ENCODE measurements at regions not wholly inside any gene's neighbourhood (a gene's known extent, or its start where the extent isn't known, plus 50 kb on each side); places are given as distances from the start of the nearest gene placed in this dataset.

DNA sequence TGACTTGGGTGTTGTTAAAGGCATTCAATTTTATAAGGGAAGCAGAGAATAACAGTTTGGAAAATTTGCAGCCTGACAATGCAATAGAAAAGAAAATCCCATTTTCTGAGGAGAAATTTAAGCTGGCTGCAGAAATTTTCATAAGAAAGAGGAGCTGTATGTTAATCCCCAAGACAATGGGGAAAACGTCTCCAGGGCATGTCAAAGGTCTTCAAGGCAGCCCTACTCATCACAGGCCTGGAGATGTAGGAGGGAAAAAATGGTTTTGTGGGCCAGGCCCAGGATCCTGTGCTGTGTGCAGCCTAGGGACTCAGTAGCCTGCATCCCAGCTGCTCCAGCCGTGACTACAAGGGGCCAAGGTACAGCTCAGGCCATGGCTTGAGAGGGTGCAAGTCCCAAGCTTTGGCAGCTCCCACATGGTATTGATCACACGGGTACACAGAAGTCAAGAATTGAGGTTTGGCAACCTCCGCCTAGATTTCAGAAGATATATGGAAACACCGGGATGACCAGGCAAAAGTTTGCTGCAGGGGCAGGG lies 846.4 kb downstream of the C12orf50 start:
- H3K4me1 ChIP-seq (ENCODE audit: control insufficient read depth, extremely low read depth, insufficient read depth, low read length): no peaks in the 10 kb centered on the region
- no peak for DNase-seq (ENCODE audit: low read depth, low spot score)
- no peak overlapping the region for H3K4me2 ChIP-seq (ENCODE audit: insufficient read depth, low read length)
- no peak overlapping the region for H3K9ac ChIP-seq (replicated peaks; ENCODE audit: extremely low read depth, insufficient read depth, low read length)
- no peak overlapping the region for H3K4me3 ChIP-seq (replicated peaks in 1 of 3; ENCODE audit: insufficient read depth in 1 of 3, low read depth in 1 of 3, low read length in 3 of 3)
- H4K20me1 ChIP-seq (replicated peaks; ENCODE audit: control insufficient read depth, extremely low read depth, insufficient read depth, low read length): no peaks in the 10 kb centered on the region
- dilution Hi-C loops (cut with MboI; ENCODE audit: extremely low pct_ligation_motif_present, low sequenced_read_pairs): no loop called here
- ChIA-PET POLR2A (no interaction called here), CTCF (no interaction called here)
- FAIRE-seq: no peak
- no TSS peak for BruUV-seq (replicated peaks)
- intact Hi-C loops (cut with micrococcal nuclease): no loop called here
- no peak overlapping the region for H2AFZ ChIP-seq (ENCODE audit: low read depth, low read length)
- no peaks in the 10 kb centered on the region for H3K27me3 ChIP-seq (ENCODE audit: control insufficient read depth in 2 of 2, insufficient read depth in 2 of 2, low read length in 2 of 2)
- no peaks in the 10 kb centered on the region for H3K9me3 ChIP-seq (replicated peaks; ENCODE audit: control insufficient read depth, insufficient read depth, low read length)
- no peak overlapping the region for H3K27ac ChIP-seq (ENCODE audit: insufficient read depth, low read depth, low read length)
- TF ChIP-seq, protein P1, sequence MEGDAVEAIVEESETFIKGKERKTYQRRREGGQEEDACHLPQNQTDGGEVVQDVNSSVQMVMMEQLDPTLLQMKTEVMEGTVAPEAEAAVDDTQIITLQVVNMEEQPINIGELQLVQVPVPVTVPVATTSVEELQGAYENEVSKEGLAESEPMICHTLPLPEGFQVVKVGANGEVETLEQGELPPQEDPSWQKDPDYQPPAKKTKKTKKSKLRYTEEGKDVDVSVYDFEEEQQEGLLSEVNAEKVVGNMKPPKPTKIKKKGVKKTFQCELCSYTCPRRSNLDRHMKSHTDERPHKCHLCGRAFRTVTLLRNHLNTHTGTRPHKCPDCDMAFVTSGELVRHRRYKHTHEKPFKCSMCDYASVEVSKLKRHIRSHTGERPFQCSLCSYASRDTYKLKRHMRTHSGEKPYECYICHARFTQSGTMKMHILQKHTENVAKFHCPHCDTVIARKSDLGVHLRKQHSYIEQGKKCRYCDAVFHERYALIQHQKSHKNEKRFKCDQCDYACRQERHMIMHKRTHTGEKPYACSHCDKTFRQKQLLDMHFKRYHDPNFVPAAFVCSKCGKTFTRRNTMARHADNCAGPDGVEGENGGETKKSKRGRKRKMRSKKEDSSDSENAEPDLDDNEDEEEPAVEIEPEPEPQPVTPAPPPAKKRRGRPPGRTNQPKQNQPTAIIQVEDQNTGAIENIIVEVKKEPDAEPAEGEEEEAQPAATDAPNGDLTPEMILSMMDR (IDR thresholded peaks at IDR 0.05; ENCODE audit: extremely low read depth in 1 of 2, insufficient read depth in 1 of 2, low read depth in 1 of 2, low read length in 2 of 2): no peak
- TF ChIP-seq EZH2 (IDR thresholded peaks at IDR 0.05; ENCODE audit: borderline replicate concordance, low read depth, low read length, severe bottlenecking) (no peak), GATA2 (IDR thresholded peaks at IDR 0.05; ENCODE audit: insufficient read depth, insufficient read length, low read depth, low read length) (no peak), JUN (IDR thresholded peaks at IDR 0.05; ENCODE audit: borderline replicate concordance, insufficient read depth, insufficient read length, low read depth) (no peak), FOS (IDR thresholded peaks at IDR 0.05; ENCODE audit: borderline replicate concordance, insufficient read depth, low read length) (no peak), POLR2A (IDR thresholded peaks at IDR 0.05; ENCODE audit: low read depth, low read length) (no peak), MYC (IDR thresholded peaks at IDR 0.05; ENCODE audit: low read depth, low read length) (no peak), POLR2AphosphoS5 (IDR thresholded peaks at IDR 0.05; ENCODE audit: insufficient read depth, low read depth, low read length) (no peak)
- TF ChIP-seq, protein P2, sequence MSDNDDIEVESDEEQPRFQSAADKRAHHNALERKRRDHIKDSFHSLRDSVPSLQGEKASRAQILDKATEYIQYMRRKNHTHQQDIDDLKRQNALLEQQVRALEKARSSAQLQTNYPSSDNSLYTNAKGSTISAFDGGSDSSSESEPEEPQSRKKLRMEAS (IDR thresholded peaks at IDR 0.05; ENCODE audit: insufficient read depth, insufficient read length): no peak
- no peaks in the 10 kb centered on the region for H3K36me3 ChIP-seq (ENCODE audit: control insufficient read depth in 2 of 2, extremely low read depth in 1 of 2, insufficient read depth in 2 of 2, low read length in 2 of 2)
- no peaks in the 10 kb centered on the region for H3K79me2 ChIP-seq (ENCODE audit: control insufficient read depth, insufficient read depth, low read length)
- no peaks in the 10 kb centered on the region for H3K9me1 ChIP-seq (replicated peaks; ENCODE audit: control insufficient read depth, extremely low read depth, insufficient read depth, low read length)

Measured in endothelial cell of umbilical vein (primary cell).